Astrocyte (in vitro differentiated cells and primary cell): ENCODE measurements at regions not wholly inside any gene's neighbourhood (a gene's known extent, or its start where the extent isn't known, plus 50 kb on each side); places are given as distances from the start of the nearest gene placed in this dataset.

ENCODE experiments used
- CTCF ChIP-seq: IDR thresholded peaks from 2 replicates; pipeline ENCODE4 v1.5.1; 2011; ENCODE audit warnings: low read depth, mild to moderate bottlenecking, inconsistent platforms, low read length, moderate library complexity; ENCODE audit not compliant: insufficient read depth
- EZH2 ChIP-seq: IDR thresholded peaks from 2 replicates; pipeline ENCODE4 v1.6.1; 2012; ENCODE audit warnings: mild to moderate bottlenecking, low read length, inconsistent platforms; ENCODE audit not compliant: insufficient read depth

DNA sequence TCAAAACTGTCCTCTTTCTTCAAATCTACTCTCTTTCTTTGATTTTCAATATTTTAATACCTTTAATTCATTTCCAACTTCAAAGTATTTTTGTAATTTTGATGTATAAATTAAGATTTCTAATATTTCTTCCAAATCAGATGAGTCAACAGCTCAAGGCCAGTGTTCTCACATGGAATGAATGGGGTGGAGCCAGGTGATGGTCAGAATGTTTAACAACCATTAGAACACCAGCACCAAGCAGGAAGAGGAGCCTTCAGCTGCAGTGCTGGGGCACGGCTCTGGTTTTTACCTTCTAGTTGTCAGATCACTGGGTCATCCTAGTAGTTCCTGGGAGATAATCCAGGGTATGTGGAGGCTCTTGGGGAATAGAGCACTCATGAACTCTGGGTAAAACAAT lies 494.5 kb upstream of the PDZRN3 start:
- TF ChIP-seq CTCF, result no peak
- TF ChIP-seq EZH2, result no peak
